RCC 7860 (cell line): ENCODE measurements at regions not wholly inside any gene's neighbourhood (a gene's known extent, or its start where the extent isn't known, plus 50 kb on each side); places are given as distances from the start of the nearest gene placed in this dataset.

Experiments
- DNase-seq: peaks from one replicate; pipeline ENCODE4 v3.0.0-alpha.2; 2015; ENCODE audit warnings: low spot score
- FAIRE-seq: peaks from 2 replicates; lab custom pipeline; 2012; peaks lifted over from hg19 to GRCh38; lab: Jason Lieb, UNC

DNA sequence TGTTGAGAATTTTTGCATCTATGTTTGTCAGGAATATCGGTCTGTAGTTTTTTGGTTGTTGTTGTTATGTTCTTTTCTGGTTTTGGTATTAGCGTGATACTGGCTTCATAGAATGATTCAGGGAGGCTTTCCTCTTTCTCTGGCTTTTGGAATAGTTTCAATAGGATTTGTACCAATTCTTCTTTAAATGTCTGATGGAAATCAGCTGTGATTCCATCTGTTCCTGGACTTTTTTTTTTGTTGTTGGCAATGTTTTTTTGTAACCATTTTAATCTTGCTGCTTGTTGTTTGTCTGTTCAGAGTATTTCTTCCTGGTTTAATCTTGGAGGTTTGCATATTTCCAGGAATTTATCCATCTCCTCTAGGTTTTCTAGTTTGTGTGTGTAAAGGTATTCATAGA lies 81.5 kb upstream of the GK2 start:
- FAIRE-seq (no peak), DNase-seq (no peak)

DNA sequence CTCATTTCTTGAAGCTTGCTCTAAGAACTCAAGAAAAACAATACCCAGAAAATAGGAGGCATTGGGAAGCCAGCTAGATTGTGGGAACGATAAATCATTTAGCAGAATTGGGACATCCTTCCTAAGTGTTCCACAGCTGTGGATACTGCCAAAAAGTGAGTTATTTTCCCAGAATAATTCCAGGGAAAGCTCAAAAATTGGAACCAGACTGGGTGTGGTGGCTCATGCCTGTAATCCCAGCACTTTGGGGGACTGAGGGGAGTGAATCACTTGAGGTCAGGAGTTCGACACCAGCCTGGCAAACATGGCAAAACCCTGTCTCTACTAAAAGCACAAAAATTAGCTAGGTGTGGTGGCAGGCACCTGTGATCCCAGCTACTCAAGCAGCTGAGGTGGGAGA lies 68.2 kb upstream of the GK2 start:
- no peak for FAIRE-seq
- no peak for DNase-seq

DNA sequence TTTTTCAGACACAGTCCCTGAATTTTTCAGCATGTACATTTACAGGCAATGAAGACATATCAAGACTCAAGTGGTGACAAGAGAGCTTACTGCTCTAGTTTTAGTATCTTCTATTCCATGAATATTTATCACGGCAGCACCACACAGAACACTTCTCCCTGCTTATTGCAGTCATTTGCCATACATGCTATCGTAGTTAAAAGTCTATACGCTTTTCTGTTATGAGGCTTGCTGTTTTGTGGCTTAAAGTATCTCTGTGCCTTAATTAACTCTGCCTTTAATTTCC lies 65.4 kb upstream of the GK2 start:
- FAIRE-seq (no peak), DNase-seq (no peak)

DNA sequence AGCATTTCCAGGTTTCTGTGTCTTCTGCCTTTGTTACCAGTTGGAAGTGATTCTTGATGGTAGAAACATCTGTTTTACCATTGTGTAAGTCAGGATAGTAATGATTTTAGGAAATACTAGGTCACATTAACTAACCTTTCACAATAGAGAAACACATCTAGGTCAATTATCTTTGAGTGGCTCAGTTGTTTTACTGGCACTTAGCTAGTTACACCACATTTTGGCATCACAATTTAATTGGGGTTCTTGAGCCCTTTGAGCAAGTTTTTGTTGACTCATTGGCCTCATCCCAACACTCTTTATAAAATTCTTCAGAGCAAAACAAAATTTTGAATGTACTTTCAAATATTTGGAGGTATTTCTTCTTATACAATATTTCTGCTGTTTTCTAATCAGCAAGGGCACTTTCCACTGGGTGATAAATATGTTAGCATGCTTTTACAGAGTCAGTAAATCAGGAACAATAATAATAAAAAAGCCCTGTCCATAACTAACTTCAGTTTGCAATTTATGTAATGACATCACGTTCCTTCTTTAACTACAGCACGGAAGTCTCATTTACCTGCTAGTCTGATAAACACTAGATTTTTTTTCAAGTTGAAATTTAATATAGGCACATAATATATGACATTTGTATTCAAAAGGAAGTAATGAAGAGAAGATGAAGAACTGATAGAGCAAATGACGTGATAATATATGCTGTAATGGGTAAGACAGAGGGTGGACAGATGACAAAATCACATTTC lies 64.8 kb upstream of the GK2 start:
- no peak for DNase-seq
- FAIRE-seq, result no peak

DNA sequence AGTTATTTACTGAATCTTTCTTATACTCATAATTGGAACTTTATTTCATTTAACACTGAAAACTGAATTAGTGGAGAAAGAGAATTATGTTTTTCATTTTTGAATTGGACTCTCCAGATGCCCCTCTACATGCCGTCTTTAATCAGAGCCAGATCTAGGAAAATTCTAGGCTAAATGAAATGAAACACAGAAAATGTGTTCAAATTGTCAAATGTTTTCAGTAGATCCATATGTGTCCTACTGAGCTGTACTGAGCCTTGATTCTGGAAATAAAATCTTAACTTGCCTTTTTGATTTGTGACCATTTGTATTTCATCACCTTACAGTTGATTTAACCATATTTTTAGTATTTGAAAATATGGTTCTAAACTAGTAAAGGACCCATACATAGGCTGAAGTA lies 64.0 kb upstream of the GK2 start:
- DNase-seq (no peak), FAIRE-seq (no peak)

DNA sequence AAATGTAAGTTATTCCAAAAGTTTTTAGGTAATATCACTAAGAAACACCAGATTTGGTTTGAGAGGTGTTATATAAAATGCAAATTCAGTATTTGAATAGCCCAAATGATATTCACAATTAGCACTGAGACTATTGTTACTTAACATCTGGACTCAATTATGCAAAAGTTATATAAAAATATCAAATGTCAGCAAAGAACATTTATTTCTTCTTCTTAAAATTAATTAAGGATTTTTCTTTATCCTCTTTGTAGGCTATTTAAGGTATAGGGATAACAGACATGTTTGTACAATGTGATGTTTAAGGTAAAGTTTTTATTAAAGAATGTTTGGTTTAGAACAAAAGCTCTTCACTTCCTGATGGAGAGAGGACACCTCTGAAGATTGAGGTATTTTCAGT lies 63.3 kb upstream of the GK2 start:
- FAIRE-seq, result no peak

DNA sequence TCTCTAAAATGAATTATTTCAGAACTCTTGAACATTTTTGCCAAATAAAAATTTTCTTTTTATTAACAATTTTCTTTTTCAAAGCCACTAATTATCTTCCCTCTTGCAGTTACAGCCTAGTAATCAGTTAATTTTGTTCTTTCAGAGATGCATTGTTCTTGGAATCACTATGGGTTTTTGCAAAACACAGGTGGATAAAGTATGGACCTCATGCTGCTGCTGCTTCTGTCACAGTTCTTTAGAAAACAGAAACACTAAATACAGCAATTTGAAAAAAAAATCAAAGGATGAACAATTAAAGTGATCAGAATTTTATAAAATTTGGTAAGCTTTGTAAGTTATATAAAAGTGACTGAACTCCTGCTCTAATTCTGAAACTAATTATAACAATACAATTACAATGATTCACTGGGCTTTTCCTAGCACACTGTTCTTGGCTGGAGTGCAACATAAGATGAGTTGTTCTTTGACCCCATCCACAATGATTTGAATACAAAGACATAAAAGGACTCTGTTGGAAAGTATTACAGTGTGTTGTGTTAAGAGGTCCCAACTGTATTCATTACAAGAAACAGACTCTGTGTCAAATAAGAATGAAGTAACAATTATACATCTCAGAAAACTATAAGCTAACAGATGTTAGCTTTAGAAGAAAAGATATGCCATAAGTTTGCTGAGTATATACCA lies 59.4 kb upstream of the GK2 start:
- FAIRE-seq (no peak), DNase-seq (no peak)

More for the DNA sequence above, 63.3 kb upstream of the GK2 start:
- no peak for DNase-seq

DNA sequence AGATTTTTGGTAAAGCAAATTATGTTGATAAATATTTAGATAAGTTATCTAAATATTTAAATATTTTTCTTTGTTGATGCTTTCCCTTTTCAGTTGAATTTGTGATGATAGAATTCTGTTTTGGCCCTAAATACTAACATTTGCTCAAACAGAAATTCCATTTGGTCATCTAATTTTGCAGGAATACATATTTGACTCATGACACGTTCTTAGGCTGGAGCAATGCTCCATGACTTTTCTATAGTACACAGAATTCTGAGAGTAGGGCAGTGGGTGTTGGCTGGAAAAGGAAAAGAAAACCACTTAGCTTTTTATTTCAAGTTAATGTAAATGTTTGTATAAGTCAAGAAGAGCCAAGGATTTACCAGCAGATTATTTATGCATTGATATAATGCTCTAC lies 58.6 kb upstream of the GK2 start:
- DNase-seq, result no peak
- no peak for FAIRE-seq
